ENCODE measurements at regions not wholly inside any gene's neighbourhood (a gene's known extent, or its start where the extent isn't known, plus 50 kb on each side); places are given as distances from the start of the nearest gene placed in this dataset.

DNA sequence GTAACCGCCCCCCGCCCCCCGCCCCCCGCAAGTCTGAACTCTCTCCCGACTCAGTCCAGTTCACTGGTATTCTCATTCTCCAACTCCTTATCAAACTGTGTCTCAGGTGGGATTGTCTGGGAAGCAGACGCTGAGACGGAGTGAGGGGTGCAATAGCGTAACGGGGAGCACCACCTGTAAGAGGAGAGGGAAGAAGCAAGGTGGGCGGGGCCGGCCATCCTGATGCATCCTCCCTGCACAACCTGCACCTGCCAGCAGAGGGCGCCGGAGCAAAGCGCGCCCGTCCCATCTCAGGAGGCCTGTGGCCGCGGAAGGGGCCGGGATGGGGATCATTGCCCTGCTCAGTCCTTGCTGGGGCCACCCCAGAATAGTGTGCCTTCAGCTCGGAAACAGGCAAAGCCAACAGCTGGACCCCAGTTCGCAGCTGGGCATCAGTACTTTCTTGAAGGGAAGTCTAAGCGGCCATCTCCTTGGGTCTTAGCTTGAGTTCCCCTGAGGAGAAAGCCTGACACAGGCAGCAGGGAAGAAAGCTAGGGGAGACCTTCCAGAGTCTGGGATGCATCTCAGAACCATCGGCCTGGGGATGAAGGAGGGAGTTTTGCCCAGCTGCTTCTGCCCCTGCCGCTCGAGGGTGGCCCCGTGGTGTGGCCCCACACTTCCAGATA lies 208.0 kb downstream of the TFCP2L1 start (continued):
- TF ChIP-seq SP1 (CRISPR knock-in tag; conservative IDR thresholded peaks at IDR 0.05) (peak; percentile 64), TEAD1 (CRISPR knock-in tag; IDR thresholded peaks at IDR 0.05) (no peak), ETV6 (CRISPR knock-in tag; IDR thresholded peaks at IDR 0.05) (0 out of 2 replicates have a peak, but pooled peaks have one; percentile 73), RELA (CRISPR knock-in tag; IDR thresholded peaks at IDR 0.05; ENCODE audit: borderline replicate concordance) (no peak)
- TF ChIP-seq, protein P1, sequence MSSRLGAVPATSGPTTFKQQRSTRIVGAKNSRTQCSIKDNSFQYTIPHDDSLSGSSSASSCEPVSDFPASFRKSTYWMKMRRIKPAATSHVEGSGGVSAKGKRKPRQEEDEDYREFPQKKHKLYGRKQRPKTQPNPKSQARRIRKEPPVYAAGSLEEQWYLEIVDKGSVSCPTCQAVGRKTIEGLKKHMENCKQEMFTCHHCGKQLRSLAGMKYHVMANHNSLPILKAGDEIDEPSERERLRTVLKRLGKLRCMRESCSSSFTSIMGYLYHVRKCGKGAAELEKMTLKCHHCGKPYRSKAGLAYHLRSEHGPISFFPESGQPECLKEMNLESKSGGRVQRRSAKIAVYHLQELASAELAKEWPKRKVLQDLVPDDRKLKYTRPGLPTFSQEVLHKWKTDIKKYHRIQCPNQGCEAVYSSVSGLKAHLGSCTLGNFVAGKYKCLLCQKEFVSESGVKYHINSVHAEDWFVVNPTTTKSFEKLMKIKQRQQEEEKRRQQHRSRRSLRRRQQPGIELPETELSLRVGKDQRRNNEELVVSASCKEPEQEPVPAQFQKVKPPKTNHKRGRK (CRISPR knock-in tag; IDR thresholded peaks at IDR 0.05; ENCODE audit: borderline replicate concordance) = no peak
- TF ChIP-seq, protein P2, sequence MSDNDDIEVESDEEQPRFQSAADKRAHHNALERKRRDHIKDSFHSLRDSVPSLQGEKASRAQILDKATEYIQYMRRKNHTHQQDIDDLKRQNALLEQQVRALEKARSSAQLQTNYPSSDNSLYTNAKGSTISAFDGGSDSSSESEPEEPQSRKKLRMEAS (CRISPR knock-in tag; IDR thresholded peaks at IDR 0.05) = 0 out of 2 replicates have a peak, but pooled peaks have one; percentile 22
- TF ChIP-seq, protein P3, sequence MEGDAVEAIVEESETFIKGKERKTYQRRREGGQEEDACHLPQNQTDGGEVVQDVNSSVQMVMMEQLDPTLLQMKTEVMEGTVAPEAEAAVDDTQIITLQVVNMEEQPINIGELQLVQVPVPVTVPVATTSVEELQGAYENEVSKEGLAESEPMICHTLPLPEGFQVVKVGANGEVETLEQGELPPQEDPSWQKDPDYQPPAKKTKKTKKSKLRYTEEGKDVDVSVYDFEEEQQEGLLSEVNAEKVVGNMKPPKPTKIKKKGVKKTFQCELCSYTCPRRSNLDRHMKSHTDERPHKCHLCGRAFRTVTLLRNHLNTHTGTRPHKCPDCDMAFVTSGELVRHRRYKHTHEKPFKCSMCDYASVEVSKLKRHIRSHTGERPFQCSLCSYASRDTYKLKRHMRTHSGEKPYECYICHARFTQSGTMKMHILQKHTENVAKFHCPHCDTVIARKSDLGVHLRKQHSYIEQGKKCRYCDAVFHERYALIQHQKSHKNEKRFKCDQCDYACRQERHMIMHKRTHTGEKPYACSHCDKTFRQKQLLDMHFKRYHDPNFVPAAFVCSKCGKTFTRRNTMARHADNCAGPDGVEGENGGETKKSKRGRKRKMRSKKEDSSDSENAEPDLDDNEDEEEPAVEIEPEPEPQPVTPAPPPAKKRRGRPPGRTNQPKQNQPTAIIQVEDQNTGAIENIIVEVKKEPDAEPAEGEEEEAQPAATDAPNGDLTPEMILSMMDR (IDR thresholded peaks at IDR 0.05) = peak; percentile 96

DNA sequence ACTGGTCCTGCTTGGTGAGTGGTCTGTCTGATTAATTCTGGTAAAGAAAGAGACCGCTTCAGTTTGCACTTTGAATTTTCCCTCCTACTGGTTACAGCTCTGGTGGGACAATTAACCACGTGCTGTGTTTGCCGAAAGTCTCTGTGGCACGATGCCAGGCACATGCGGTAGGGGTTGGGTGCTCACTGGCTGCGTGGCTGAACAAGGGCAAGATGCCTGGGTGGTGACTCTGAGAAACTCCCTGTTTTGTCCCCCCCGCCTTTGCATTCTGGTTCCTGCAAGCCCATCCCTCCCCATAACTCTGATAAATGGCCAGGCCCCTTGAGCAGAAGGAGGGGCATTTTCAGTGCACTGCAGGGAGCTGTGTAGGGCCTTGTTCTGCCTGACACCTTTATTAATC lies 206.1 kb downstream of the TFCP2L1 start:
- Mint-ChIP-seq H3K4me1 (peaks cover 16% of the 10 kb centered on the region), H3K27me3 (ENCODE audit: low read depth) (peaks cover 48% of the 10 kb centered on the region), H3K36me3 (no peaks in the 10 kb centered on the region), H3K4me3 (no peak overlapping the region), H3K27ac (no peak overlapping the region), H3K9me3 (no peaks in the 10 kb centered on the region)
- ATAC-seq = no peak
- DNase-seq (ENCODE audit: low spot score) = no peak
- TF ChIP-seq NFATC4 (CRISPR knock-in tag; IDR thresholded peaks at IDR 0.05) (no peak), ZNF317 (CRISPR knock-in tag; IDR thresholded peaks at IDR 0.05; ENCODE audit: borderline replicate concordance, low read depth) (no peak), CREB1 (CRISPR knock-in tag; IDR thresholded peaks at IDR 0.05) (no peak), OVOL2 (CRISPR knock-in tag; IDR thresholded peaks at IDR 0.05; ENCODE audit: borderline replicate concordance) (no peak)
- POLR2A ChIA-PET = no interaction called here
- CTCF ChIA-PET = interaction anchor here (0.6 to 3.8 kb wide), 19 partner anchors 8 to 396 kb away, joined by 3 to 47 read pairs (median 5); no protein-coding TSS in a partner anchor

DNA sequence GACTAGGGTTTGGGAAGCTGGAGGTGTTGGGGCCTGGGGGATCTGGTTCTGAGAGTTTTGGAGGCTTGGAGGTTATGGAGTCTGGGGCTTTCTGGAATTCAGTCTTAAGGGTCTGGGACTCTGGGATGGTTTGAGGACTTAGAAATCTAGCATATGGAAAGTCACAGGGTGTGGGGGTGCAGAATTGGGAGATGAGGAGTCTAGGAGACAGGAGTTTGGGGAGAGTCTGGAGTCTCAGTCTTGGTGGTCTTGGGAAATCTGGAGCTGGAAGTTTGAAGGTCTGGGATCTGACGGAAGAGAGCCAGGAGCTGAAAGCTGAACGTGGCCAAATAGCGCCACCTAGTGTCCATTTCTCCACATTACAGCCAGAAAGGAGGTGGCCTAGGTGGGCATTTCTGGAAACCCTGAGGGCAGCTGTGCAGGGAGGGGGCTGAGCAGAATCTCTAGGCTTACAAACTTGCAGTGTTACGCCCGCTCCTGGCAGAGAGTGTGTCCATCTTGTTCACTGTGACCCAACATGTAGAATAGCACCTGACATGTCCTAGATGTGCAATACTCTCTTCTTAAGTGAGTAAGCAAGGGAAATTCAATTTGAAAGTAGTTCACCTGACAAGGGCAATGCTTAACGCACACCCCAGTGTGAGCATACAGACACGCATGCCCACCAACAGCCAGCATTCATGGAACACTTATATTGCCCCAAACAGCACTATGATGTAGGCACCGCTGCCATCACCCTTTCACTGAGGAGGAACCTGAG lies 204.8 kb downstream of the TFCP2L1 start:
- H3K36me3 Mint-ChIP-seq = no peaks in the 10 kb centered on the region
- peak; percentile 15 for ATAC-seq
- POLR2A ChIA-PET = interaction anchor here (1.0 kb wide), 1 partner anchor 342 kb away, joined by 3 read pairs; no protein-coding TSS in a partner anchor
- H3K9me3 Mint-ChIP-seq = no peaks in the 10 kb centered on the region
- CTCF ChIA-PET = interaction anchor here (0.5 to 3.8 kb wide), 70 partner anchors 8 to 1600 kb away, joined by 3 to 47 read pairs (median 4); no protein-coding TSS in a partner anchor
- peak; percentile 83 for DNase-seq (ENCODE audit: low spot score)
- H3K4me3 Mint-ChIP-seq = no peak overlapping the region
- peaks cover 45% of the 10 kb centered on the region for H3K27me3 Mint-ChIP-seq (ENCODE audit: low read depth)
- TF ChIP-seq NR1H2 (CRISPR knock-in tag; IDR thresholded peaks at IDR 0.05) (no peak), NFATC4 (CRISPR knock-in tag; IDR thresholded peaks at IDR 0.05) (no peak), JUN (CRISPR knock-in tag; IDR thresholded peaks at IDR 0.05) (no peak), ZNF219 (CRISPR knock-in tag; IDR thresholded peaks at IDR 0.05; ENCODE audit: borderline replicate concordance) (no peak), HMGA2 (CRISPR knock-in tag; IDR thresholded peaks at IDR 0.05) (no peak)
- TF ChIP-seq, protein P3 (IDR thresholded peaks at IDR 0.05) = peak; percentile 98
- TF ChIP-seq, protein P4, sequence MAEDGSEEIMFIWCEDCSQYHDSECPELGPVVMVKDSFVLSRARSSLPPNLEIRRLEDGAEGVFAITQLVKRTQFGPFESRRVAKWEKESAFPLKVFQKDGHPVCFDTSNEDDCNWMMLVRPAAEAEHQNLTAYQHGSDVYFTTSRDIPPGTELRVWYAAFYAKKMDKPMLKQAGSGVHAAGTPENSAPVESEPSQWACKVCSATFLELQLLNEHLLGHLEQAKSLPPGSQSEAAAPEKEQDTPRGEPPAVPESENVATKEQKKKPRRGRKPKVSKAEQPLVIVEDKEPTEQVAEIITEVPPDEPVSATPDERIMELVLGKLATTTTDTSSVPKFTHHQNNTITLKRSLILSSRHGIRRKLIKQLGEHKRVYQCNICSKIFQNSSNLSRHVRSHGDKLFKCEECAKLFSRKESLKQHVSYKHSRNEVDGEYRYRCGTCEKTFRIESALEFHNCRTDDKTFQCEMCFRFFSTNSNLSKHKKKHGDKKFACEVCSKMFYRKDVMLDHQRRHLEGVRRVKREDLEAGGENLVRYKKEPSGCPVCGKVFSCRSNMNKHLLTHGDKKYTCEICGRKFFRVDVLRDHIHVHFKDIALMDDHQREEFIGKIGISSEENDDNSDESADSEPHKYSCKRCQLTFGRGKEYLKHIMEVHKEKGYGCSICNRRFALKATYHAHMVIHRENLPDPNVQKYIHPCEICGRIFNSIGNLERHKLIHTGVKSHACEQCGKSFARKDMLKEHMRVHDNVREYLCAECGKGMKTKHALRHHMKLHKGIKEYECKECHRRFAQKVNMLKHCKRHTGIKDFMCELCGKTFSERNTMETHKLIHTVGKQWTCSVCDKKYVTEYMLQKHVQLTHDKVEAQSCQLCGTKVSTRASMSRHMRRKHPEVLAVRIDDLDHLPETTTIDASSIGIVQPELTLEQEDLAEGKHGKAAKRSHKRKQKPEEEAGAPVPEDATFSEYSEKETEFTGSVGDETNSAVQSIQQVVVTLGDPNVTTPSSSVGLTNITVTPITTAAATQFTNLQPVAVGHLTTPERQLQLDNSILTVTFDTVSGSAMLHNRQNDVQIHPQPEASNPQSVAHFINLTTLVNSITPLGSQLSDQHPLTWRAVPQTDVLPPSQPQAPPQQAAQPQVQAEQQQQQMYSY (CRISPR knock-in tag; IDR thresholded peaks at IDR 0.05) = peak; percentile 41; the same call in 1 of the 2 replicates
- TF ChIP-seq, protein P5, sequence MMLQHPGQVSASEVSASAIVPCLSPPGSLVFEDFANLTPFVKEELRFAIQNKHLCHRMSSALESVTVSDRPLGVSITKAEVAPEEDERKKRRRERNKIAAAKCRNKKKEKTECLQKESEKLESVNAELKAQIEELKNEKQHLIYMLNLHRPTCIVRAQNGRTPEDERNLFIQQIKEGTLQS (CRISPR knock-in tag; conservative IDR thresholded peaks at IDR 0.05) = no peak
- H3K27ac Mint-ChIP-seq = no peak overlapping the region
- H3K4me1 Mint-ChIP-seq = peaks cover 12% of the 10 kb centered on the region
